PFSK-1 (cell line): ENCODE measurements at regions not wholly inside any gene's neighbourhood (a gene's known extent, or its start where the extent isn't known, plus 50 kb on each side); places are given as distances from the start of the nearest gene placed in this dataset.

Experiments used
- FOXP2 ChIP-seq: optimal IDR thresholded peaks from 2 replicates; pipeline ENCODE3; 2011; ENCODE audit warnings: borderline replicate concordance, control low read depth, inconsistent platforms; ENCODE audit not compliant: insufficient read depth; ENCODE audit errors: extremely low read length, extremely low read depth
- POLR2AphosphoS5 ChIP-seq: IDR thresholded peaks from 2 replicates; pipeline ENCODE4 v1.6.1; 2012; ENCODE audit warnings: low read depth, mild to moderate bottlenecking, control low read depth, low read length, moderate library complexity
- SIN3A ChIP-seq: IDR thresholded peaks from 2 replicates; pipeline ENCODE4 v1.6.1; 2012; ENCODE audit warnings: mild to moderate bottlenecking, low read length, moderate library complexity, borderline replicate concordance; ENCODE audit not compliant: insufficient read depth
- TAF1 ChIP-seq: IDR thresholded peaks from 2 replicates; pipeline ENCODE4 v1.6.1; 2012; ENCODE audit warnings: low read length, control low read depth, borderline replicate concordance; ENCODE audit not compliant: insufficient read depth
- TF ChIP-seq, protein P1 (sequence below), 2 experiments: IDR thresholded peaks; 2 replicates each; pipeline versions ENCODE4 v1.6.1 to v1.8.0; 2011 to 2012; ENCODE audit warnings: low read depth in 2 of 2, low read length in 2 of 2, control low read depth in 1 of 2, inconsistent platforms in 1 of 2, mild to moderate bottlenecking in 1 of 2, moderate library complexity in 1 of 2; ENCODE audit not compliant: insufficient read depth in 1 of 2

- TF ChIP-seq SIN3A: no peak
- no peak for TF ChIP-seq POLR2AphosphoS5
- no peak for TF ChIP-seq FOXP2
Measured at GRCh38 chrX:20739038-20739745, 472.5 kb upstream of the RPS6KA3 start.

DNA sequence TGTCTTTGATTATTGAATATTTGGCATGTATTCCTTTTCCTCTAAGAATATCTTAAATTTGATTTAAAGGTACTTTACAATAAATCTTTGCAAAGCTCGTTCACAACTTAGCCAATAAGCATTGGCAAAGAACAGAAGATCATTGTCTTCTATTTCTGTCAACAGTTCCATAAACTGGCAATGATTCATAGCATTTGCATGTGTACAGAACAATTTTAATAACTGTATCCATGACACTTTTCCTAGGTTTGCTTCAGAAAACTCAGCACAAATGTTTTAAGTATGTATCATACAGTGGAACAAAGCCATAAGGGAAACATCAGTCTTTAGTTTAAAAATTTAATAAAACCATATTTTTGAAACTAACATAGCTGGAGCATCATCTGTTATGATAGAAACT lies 462.7 kb upstream of the RPS6KA3 start:
- TF ChIP-seq, protein P1, sequence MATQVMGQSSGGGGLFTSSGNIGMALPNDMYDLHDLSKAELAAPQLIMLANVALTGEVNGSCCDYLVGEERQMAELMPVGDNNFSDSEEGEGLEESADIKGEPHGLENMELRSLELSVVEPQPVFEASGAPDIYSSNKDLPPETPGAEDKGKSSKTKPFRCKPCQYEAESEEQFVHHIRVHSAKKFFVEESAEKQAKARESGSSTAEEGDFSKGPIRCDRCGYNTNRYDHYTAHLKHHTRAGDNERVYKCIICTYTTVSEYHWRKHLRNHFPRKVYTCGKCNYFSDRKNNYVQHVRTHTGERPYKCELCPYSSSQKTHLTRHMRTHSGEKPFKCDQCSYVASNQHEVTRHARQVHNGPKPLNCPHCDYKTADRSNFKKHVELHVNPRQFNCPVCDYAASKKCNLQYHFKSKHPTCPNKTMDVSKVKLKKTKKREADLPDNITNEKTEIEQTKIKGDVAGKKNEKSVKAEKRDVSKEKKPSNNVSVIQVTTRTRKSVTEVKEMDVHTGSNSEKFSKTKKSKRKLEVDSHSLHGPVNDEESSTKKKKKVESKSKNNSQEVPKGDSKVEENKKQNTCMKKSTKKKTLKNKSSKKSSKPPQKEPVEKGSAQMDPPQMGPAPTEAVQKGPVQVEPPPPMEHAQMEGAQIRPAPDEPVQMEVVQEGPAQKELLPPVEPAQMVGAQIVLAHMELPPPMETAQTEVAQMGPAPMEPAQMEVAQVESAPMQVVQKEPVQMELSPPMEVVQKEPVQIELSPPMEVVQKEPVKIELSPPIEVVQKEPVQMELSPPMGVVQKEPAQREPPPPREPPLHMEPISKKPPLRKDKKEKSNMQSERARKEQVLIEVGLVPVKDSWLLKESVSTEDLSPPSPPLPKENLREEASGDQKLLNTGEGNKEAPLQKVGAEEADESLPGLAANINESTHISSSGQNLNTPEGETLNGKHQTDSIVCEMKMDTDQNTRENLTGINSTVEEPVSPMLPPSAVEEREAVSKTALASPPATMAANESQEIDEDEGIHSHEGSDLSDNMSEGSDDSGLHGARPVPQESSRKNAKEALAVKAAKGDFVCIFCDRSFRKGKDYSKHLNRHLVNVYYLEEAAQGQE (IDR thresholded peaks at IDR 0.05; ENCODE audit: insufficient read depth in 1 of 2, low read depth in 2 of 2, low read length in 2 of 2): no peak
- TF ChIP-seq SIN3A (no peak), TAF1 (no peak), FOXP2 (no peak), POLR2AphosphoS5 (no peak)

GRCh38 chrX:20727447-20727846 lies 460.7 kb upstream of the RPS6KA3 start:
- TF ChIP-seq POLR2AphosphoS5 (no peak), FOXP2 (no peak), TAF1 (no peak), SIN3A (no peak)
- TF ChIP-seq, protein P1 (IDR thresholded peaks at IDR 0.05; ENCODE audit: insufficient read depth in 1 of 2, low read depth in 2 of 2, low read length in 2 of 2): no peak

DNA sequence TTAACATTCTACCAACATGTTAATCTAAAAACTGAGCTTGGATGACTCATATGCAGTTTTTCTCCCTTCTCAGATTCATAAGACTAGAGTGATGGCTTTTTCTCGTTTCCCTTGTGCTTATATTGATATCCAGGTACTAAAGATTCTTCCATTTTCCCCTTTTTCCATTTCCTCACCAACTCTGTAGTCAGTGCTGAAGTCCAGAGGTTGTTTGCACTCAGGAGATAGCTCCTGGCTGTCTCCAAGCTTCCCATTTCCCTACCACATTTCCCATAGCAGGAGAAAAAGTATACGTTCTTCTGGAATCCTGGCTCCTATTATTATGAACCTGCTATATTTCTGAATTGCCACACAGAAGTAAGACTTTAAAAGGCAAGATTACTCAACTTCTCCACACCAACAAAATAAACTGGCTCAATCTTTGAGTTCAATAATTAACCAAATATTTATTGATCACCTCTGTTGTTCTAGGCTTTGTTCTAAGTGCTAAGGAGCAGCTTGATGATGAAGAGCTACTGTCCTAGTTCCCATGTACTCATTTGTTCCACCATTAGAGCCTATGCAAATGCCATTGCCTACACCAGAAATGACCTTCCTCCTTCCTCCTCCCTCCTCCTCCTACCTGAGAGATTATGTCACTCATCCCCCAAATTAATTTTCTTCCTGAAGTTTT lies 454.4 kb upstream of the RPS6KA3 start:
- no peak for TF ChIP-seq FOXP2
- TF ChIP-seq, protein P1 (IDR thresholded peaks at IDR 0.05; ENCODE audit: insufficient read depth in 1 of 2, low read depth in 2 of 2, low read length in 2 of 2): no peak
- no peak for TF ChIP-seq POLR2AphosphoS5
- TF ChIP-seq SIN3A: no peak
- no peak for TF ChIP-seq TAF1

- TF ChIP-seq, protein P1 (IDR thresholded peaks at IDR 0.05; ENCODE audit: insufficient read depth in 1 of 2, low read depth in 2 of 2, low read length in 2 of 2): no peak
- TF ChIP-seq POLR2AphosphoS5 (no peak), SIN3A (no peak), FOXP2 (no peak), TAF1 (no peak)
Measured at GRCh38 chrX:20718592-20719380, 452.1 kb upstream of the RPS6KA3 start.
